ENCODE measurements at regions not wholly inside any gene's neighbourhood (a gene's known extent, or its start where the extent isn't known, plus 50 kb on each side); places are given as distances from the start of the nearest gene placed in this dataset.

- TF ChIP-seq CTCF (IDR thresholded peaks at IDR 0.05) (no peak), POLR2A (IDR thresholded peaks at IDR 0.05) (no peak)
Measured at GRCh38 chr22:48881326-48881980, 946.2 kb downstream of the BRD1 start.

Measured in heart left ventricle (tissue), 13 donors.